IMR-90 (cell line): ENCODE measurements at regions not wholly inside any gene's neighbourhood (a gene's known extent, or its start where the extent isn't known, plus 50 kb on each side); places are given as distances from the start of the nearest gene placed in this dataset.

Source experiments
- ATAC-seq: fragments of 200-7000 bp; cut with Tn5 transposase; 2 replicates; pipeline ENCODE4 v1.9.1; 2020; ENCODE audit warnings: low read depth, mild to moderate bottlenecking, moderate library complexity
- BruUV-seq: library from RNA; stranded (reverse); fragments of 400-500 nt; replicated peaks from 2 replicates; lab custom pipeline; 2021; lab: Mats Ljungman, UMichigan
- CTCF ChIA-PET: fragments of 300-600 bp; formaldehyde crosslinking; extraction: SDS; loops from one replicate; lab custom pipeline; 2021; ENCODE audit warnings: antibody characterized with exemption; lab: Yijun Ruan, JAX
- POLR2A ChIA-PET: fragments of 300-600 bp; sonication (Branson Sonifier 250); formaldehyde crosslinking; loops from one replicate; lab custom pipeline; 2022; ENCODE audit warnings: antibody characterized with exemption; ENCODE audit not compliant: unreplicated experiment; lab: Charles Lee
- DNase-seq: peaks from one replicate; pipeline ENCODE4 v3.0.0; 2013
- H2AFZ ChIP-seq: replicated peaks from 2 replicates; pipeline ENCODE3; 2013; ENCODE audit warnings: low read length, mild to moderate bottlenecking; ENCODE audit not compliant: poor library complexity
- H2AK5ac ChIP-seq: 2 replicates; pipeline ENCODE4 v1.6.1; 2013; ENCODE audit warnings: low read depth, low read length, inconsistent platforms
- H2AK9ac ChIP-seq: replicated peaks from 2 replicates; pipeline ENCODE3; 2013; ENCODE audit warnings: mild to moderate bottlenecking, low read depth, low read length, moderate library complexity; ENCODE audit not compliant: poor library complexity
- H2BK120ac ChIP-seq: 2 replicates; pipeline ENCODE4 v1.6.1; 2013; ENCODE audit warnings: low read depth, low read length, inconsistent platforms
- H2BK15ac ChIP-seq: 3 replicates; pipeline ENCODE4 v1.6.1; 2013; ENCODE audit warnings: low read depth, low read length, inconsistent platforms
- H2BK20ac ChIP-seq: 2 replicates; pipeline ENCODE4 v1.6.1; 2013; ENCODE audit warnings: low read depth, mild to moderate bottlenecking, inconsistent platforms, low read length, moderate library complexity
- H2BK5ac ChIP-seq: 2 replicates; pipeline ENCODE4 v1.6.1; 2013; ENCODE audit warnings: mild to moderate bottlenecking, low read depth, low read length, inconsistent platforms; ENCODE audit not compliant: poor library complexity, severe bottlenecking
- H3K14ac ChIP-seq: replicated peaks from 2 replicates; pipeline ENCODE4 v1.6.1; 2013; ENCODE audit warnings: low read depth, low read length, inconsistent platforms
- H3K18ac ChIP-seq: 2 replicates; pipeline ENCODE4 v1.6.1; 2013; ENCODE audit warnings: low read depth, low read length, control low read depth
- H3K23ac ChIP-seq: 2 replicates; pipeline ENCODE4 v1.6.1; 2013; ENCODE audit warnings: low read depth, low read length, inconsistent platforms
- H3K27ac ChIP-seq: 2 replicates; pipeline ENCODE4 v1.5.1; 2013; ENCODE audit warnings: mild to moderate bottlenecking, control low read depth, low read length; ENCODE audit not compliant: insufficient read depth
- H3K27me3 ChIP-seq: 2 replicates; pipeline ENCODE4 v1.6.1; 2013; ENCODE audit warnings: low read length; ENCODE audit not compliant: control insufficient read depth, insufficient read depth
- H3K36me3 ChIP-seq: 2 replicates; pipeline ENCODE4 v1.6.1; 2013; ENCODE audit warnings: low read length, mixed read lengths; ENCODE audit not compliant: control insufficient read depth, insufficient read depth
- H3K4ac ChIP-seq: 2 replicates; pipeline ENCODE4 v1.6.1; 2013; ENCODE audit warnings: low read depth, low read length, inconsistent platforms
- H3K4me1 ChIP-seq: 2 replicates; pipeline ENCODE4 v1.6.1; 2013; ENCODE audit warnings: low read length, mixed read lengths; ENCODE audit not compliant: control insufficient read depth, insufficient read depth
- H3K4me2 ChIP-seq: 2 replicates; pipeline ENCODE4 v1.6.1; 2013; ENCODE audit warnings: low read depth, mild to moderate bottlenecking, control low read depth, low read length, moderate library complexity
- H3K4me3 ChIP-seq: 2 replicates; pipeline ENCODE4 v1.5.1; 2013; ENCODE audit warnings: low read depth, mild to moderate bottlenecking, control low read depth, low read length, moderate library complexity; ENCODE audit not compliant: insufficient read depth
- H3K56ac ChIP-seq: 2 replicates; pipeline ENCODE4 v1.6.1; 2013; ENCODE audit warnings: low read length, inconsistent platforms; ENCODE audit not compliant: insufficient read depth; ENCODE audit errors: extremely low read depth
- H3K79me1 ChIP-seq, 2 experiments: 2 replicates each; pipeline ENCODE4 v1.6.1; 2013; ENCODE audit warnings: low read length in 2 of 2, inconsistent platforms in 1 of 2, low read depth in 1 of 2
- H3K9ac ChIP-seq: 2 replicates; pipeline ENCODE4 v1.6.1; 2013; ENCODE audit warnings: low read depth, low read length, control low read depth
- H3K9me1 ChIP-seq: 2 replicates; pipeline ENCODE4 v1.6.1; 2013; ENCODE audit warnings: low read length, inconsistent platforms; ENCODE audit not compliant: insufficient read depth
- H3K9me3 ChIP-seq: 2 replicates; pipeline ENCODE4 v1.6.1; 2013; ENCODE audit warnings: low read length; ENCODE audit not compliant: control insufficient read depth, insufficient read depth
- H4K20me1 ChIP-seq: 2 replicates; pipeline ENCODE4 v1.6.1; 2013; ENCODE audit warnings: low read length, inconsistent platforms; ENCODE audit not compliant: insufficient read depth
- H4K5ac ChIP-seq: 2 replicates; pipeline ENCODE4 v1.6.1; 2013; ENCODE audit warnings: mild to moderate bottlenecking, low read depth, low read length, control low read depth
- H4K8ac ChIP-seq, 2 experiments: 2 replicates each; pipeline ENCODE4 v1.6.1; 2013; ENCODE audit warnings: low read depth in 2 of 2, low read length in 2 of 2, control low read depth in 1 of 2, inconsistent platforms in 1 of 2
- H4K91ac ChIP-seq: 2 replicates; pipeline ENCODE4 v1.6.1; 2013; ENCODE audit warnings: low read depth, low read length, inconsistent platforms; ENCODE audit not compliant: insufficient read depth
- BHLHE40 ChIP-seq: fragments of 150-350 bp; IDR thresholded peaks from 2 replicates; pipeline ENCODE4 v1.6.1; 2016; ENCODE audit warnings: mild to moderate bottlenecking, low read depth, low read length
- CEBPB ChIP-seq: IDR thresholded peaks from 2 replicates; pipeline ENCODE4 v1.6.1; 2012; ENCODE audit warnings: low read depth, low read length, improper control_type of control experiment
- CHD1 ChIP-seq: IDR thresholded peaks from 2 replicates; pipeline ENCODE4 v1.6.1; 2012; ENCODE audit warnings: low read depth, low read length, improper control_type of control experiment
- CTCF ChIP-seq: conservative IDR thresholded peaks from 2 replicates; pipeline ENCODE4 v1.5.1; 2012; ENCODE audit warnings: mild to moderate bottlenecking, low read depth, low read length, improper control_type of control experiment
- ELK1 ChIP-seq: fragments of 150-350 bp; IDR thresholded peaks from 2 replicates; pipeline ENCODE4 v1.6.1; 2016; ENCODE audit warnings: low read depth, mild to moderate bottlenecking, low read length, moderate library complexity, borderline replicate concordance
- FOS ChIP-seq: fragments of 150-350 bp; IDR thresholded peaks from 2 replicates; pipeline ENCODE4 v1.6.1; 2016; ENCODE audit warnings: low read depth, low read length
- MAFK ChIP-seq: IDR thresholded peaks from 2 replicates; pipeline ENCODE4 v1.6.1; 2012; ENCODE audit warnings: low read depth, low read length, improper control_type of control experiment
- MAZ ChIP-seq: IDR thresholded peaks from 2 replicates; pipeline ENCODE4 v1.6.1; 2012; ENCODE audit warnings: low read depth, mild to moderate bottlenecking, low read length, improper control_type of control experiment, moderate library complexity, borderline replicate concordance
- MXI1 ChIP-seq: IDR thresholded peaks from 2 replicates; pipeline ENCODE4 v1.6.1; 2012; ENCODE audit warnings: low read depth, mild to moderate bottlenecking, low read length, moderate library complexity, borderline replicate concordance
- NFE2L2 ChIP-seq: fragments of 150-350 bp; IDR thresholded peaks from 2 replicates; pipeline ENCODE4 v1.6.1; 2016; ENCODE audit warnings: low read depth, mild to moderate bottlenecking, low read length
- POLR2A ChIP-seq: IDR thresholded peaks from 2 replicates; pipeline ENCODE4 v1.6.1; 2012; ENCODE audit warnings: mild to moderate bottlenecking, low read depth, low read length
- RAD21 ChIP-seq: IDR thresholded peaks from 2 replicates; pipeline ENCODE4 v1.6.1; 2012; ENCODE audit warnings: low read length, improper control_type of control experiment
- RCOR1 ChIP-seq: IDR thresholded peaks from 2 replicates; pipeline ENCODE4 v1.6.1; 2012; ENCODE audit warnings: mild to moderate bottlenecking, low read length, improper control_type of control experiment; ENCODE audit not compliant: insufficient replicate concordance
- RFX5 ChIP-seq: IDR thresholded peaks from 2 replicates; pipeline ENCODE4 v1.8.0; 2012; ENCODE audit warnings: low read depth, mild to moderate bottlenecking, low read length, moderate library complexity
- SMC3 ChIP-seq: fragments of 150-350 bp; IDR thresholded peaks from 2 replicates; pipeline ENCODE4 v1.6.1; 2016; ENCODE audit warnings: low read depth, mild to moderate bottlenecking, antibody characterized with exemption, low read length, moderate library complexity
- USF2 ChIP-seq: fragments of 150-350 bp; IDR thresholded peaks from 2 replicates; pipeline ENCODE4 v1.6.1; 2017; ENCODE audit warnings: mild to moderate bottlenecking, antibody characterized with exemption, low read length, low read depth
- WGBS, 2 experiments: methylation state at CpG; one replicate each; pipeline versions ENCODE4 v1.1.5 to v1.1.7; 2013; ENCODE audit warnings: missing lambda C conversion rate in 2 of 2; ENCODE audit not compliant: insufficient read length in 1 of 2; ENCODE audit errors: extremely low coverage in 2 of 2; 5-methylcytosine and 5-hydroxymethylcytosine counted together
- dilution Hi-C: fragments of 300-500 bp; cut with HindIII; formaldehyde crosslinking; loops from one replicate; pipeline ENCODE4 v1.14.3; 2018; ENCODE audit warnings: low sequenced_read_pairs; ENCODE audit not compliant: unreplicated experiment
- in situ Hi-C: fragments of 300-500 bp; cut with MboI; formaldehyde crosslinking; loops from 3 replicates; pipeline ENCODE4 v1.14.3; 2019; ENCODE audit warnings: low sequenced_read_pairs, inconsistent platforms, mixed read lengths
- intact Hi-C: fragments of 100-400 bp; cut with micrococcal nuclease; formaldehyde crosslinking; loops from 2 replicates; pipeline ENCODE4 v1.10.0; 2022

- Histone ChIP-seq H3K56ac (no peak overlapping the region), H2AFZ (no peak overlapping the region), H3K4me2 (no peak overlapping the region), H2BK20ac (no peak overlapping the region), H4K8ac (no peak overlapping the region), H2BK5ac (no peak overlapping the region), H2BK15ac (no peak overlapping the region), H4K5ac (no peak overlapping the region), H3K18ac (no peak overlapping the region), H3K14ac (no peak overlapping the region), H3K36me3 (no peaks in the 10 kb centered on the region), H3K4me3 (no peak overlapping the region), H2BK120ac (no peak overlapping the region; the same call in 1 of the 2 replicates), H3K27me3 (no peaks in the 10 kb centered on the region), H2AK9ac (no peak overlapping the region), H3K4me1 (peaks cover 4% of the 10 kb centered on the region), H3K9me3 (no peaks in the 10 kb centered on the region), H3K79me1 (no peaks in the 10 kb centered on the region), H3K27ac (no peak overlapping the region), H3K9me1 (no peaks in the 10 kb centered on the region), H3K4ac (no peak overlapping the region), H4K91ac (no peak overlapping the region), H4K20me1 (no peaks in the 10 kb centered on the region), H2AK5ac (no peak overlapping the region), H3K9ac (no peak overlapping the region), H3K23ac (no peak overlapping the region)
- in situ Hi-C loops (no loop called here), dilution Hi-C loops (no loop called here), intact Hi-C loops (loop anchor here (10.0 kb wide), 1 partner anchor 46 kb away; no protein-coding TSS in a partner anchor)
- BruUV-seq = no TSS peak
- DNase-seq (no peak), ATAC-seq (no peak)
- POLR2A ChIA-PET = no interaction called here
- WGBS, 2 experiments = no CpG with 5 or more reads among the region's 2 CpGs
- CTCF ChIA-PET = no interaction called here
- TF ChIP-seq CHD1 (no peak), CTCF (no peak), FOS (no peak), RAD21 (no peak), NFE2L2 (no peak), SMC3 (no peak), MAFK (no peak), MXI1 (no peak), MAZ (no peak), RCOR1 (no peak), CEBPB (no peak), ELK1 (no peak), POLR2A (no peak), USF2 (no peak), BHLHE40 (no peak), RFX5 (no peak)
Observed at GRCh38 chr21:27221077-27221476, 254.2 kb upstream of the ADAMTS5 start.
